ENCODE measurements at regions not wholly inside any gene's neighbourhood (a gene's known extent, or its start where the extent isn't known, plus 50 kb on each side); places are given as distances from the start of the nearest gene placed in this dataset.

- TF ChIP-seq CTCF (conservative IDR thresholded peaks at IDR 0.05; ENCODE audit: low read depth, low read length) (no peak), USF2 (IDR thresholded peaks at IDR 0.05; ENCODE audit: low read depth, low read length) (no peak)
Observed at GRCh38 chr3:46120983-46121382, 87.1 kb downstream of the CCR1 start.

All from IMR-90 (cell line).